GM23338 (cell line): ENCODE measurements at regions not wholly inside any gene's neighbourhood (a gene's known extent, or its start where the extent isn't known, plus 50 kb on each side); places are given as distances from the start of the nearest gene placed in this dataset.
A peak's percentile ranks its signal among the peaks of the same experiment; 100 is the strongest.

ENCODE experiments used
- CREB1 ChIP-seq: fragments of 250-450 bp; sonication (Bioruptor Pico); IDR thresholded peaks from 2 replicates; pipeline ENCODE4 v1.5.0; 2020; ENCODE audit warnings: low read depth, mild to moderate bottlenecking, moderate library complexity
- JUNB ChIP-seq: IDR thresholded peaks from one replicate; pipeline ENCODE4 v1.6.1; 2016; ENCODE audit warnings: antibody characterized with exemption; ENCODE audit not compliant: unreplicated experiment
- POLR2AphosphoS5 ChIP-seq: IDR thresholded peaks from 2 replicates; pipeline ENCODE4 v1.6.1; 2016; ENCODE audit warnings: antibody characterized with exemption, low read depth
- ZNF331 ChIP-seq: fragments of 250-450 bp; sonication (Bioruptor Pico); IDR thresholded peaks from 2 replicates; pipeline ENCODE4 v1.5.0; 2020; ENCODE audit warnings: low read depth, mild to moderate bottlenecking, moderate library complexity
- TF ChIP-seq, protein P1 (sequence below), 2 experiments: fragments of 200-600 bp in 1 of 2; sonication (generic) in 1 of 2; conservative IDR thresholded peaks; 2 replicates each; pipeline versions ENCODE4 v1.5.1 to v1.6.1; 2016 to 2017; ENCODE audit warnings: antibody characterized with exemption in 2 of 2, low read depth in 2 of 2, mild to moderate bottlenecking in 2 of 2, moderate library complexity in 1 of 2

DNA sequence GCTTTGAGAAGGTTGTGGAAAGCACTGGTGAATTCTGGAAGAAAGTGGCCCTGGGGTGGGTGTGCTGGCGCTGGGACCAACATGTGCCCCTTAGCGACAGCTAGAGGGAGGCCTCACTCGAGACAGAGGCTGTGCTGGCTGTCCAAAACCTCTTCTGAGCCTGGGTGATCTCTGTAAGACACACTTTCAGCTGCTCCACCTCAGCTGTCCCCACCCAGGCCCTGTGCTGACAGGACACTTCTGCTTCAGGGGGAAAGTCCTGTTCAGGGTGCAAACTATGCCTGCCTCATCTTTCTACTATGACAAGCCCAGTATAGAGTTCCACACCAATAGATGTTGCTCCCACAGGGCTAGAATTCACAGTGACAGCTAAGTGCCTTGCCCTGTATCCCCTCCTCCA lies 426.4 kb downstream of the MED10 start:
- no peak for TF ChIP-seq ZNF331
- TF ChIP-seq, protein P1, sequence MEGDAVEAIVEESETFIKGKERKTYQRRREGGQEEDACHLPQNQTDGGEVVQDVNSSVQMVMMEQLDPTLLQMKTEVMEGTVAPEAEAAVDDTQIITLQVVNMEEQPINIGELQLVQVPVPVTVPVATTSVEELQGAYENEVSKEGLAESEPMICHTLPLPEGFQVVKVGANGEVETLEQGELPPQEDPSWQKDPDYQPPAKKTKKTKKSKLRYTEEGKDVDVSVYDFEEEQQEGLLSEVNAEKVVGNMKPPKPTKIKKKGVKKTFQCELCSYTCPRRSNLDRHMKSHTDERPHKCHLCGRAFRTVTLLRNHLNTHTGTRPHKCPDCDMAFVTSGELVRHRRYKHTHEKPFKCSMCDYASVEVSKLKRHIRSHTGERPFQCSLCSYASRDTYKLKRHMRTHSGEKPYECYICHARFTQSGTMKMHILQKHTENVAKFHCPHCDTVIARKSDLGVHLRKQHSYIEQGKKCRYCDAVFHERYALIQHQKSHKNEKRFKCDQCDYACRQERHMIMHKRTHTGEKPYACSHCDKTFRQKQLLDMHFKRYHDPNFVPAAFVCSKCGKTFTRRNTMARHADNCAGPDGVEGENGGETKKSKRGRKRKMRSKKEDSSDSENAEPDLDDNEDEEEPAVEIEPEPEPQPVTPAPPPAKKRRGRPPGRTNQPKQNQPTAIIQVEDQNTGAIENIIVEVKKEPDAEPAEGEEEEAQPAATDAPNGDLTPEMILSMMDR (conservative IDR thresholded peaks at IDR 0.05; ENCODE audit: low read depth in 2 of 2): peak in 1 of 2 experiments; percentile 21; a peak in 1 of 4 replicates
- TF ChIP-seq JUNB: no peak
- no peak for TF ChIP-seq CREB1 (CRISPR knock-in tag)
- TF ChIP-seq POLR2AphosphoS5: no peak
